OCI-LY1 (cell line): ENCODE measurements at regions not wholly inside any gene's neighbourhood (a gene's known extent, or its start where the extent isn't known, plus 50 kb on each side); places are given as distances from the start of the nearest gene placed in this dataset.

Source experiments
- H2AFZ ChIP-seq: fragments of 200-600 bp; sonication (generic), shearing (Covaris generic); 2 replicates; pipeline ENCODE4 v1.6.0; 2014; ENCODE audit warnings: antibody characterized with exemption, mild to moderate bottlenecking, low read length
- H3F3A ChIP-seq: fragments of 200-600 bp; sonication (generic), shearing (Covaris generic); 2 replicates; pipeline ENCODE4 v1.6.0; 2014; ENCODE audit warnings: mild to moderate bottlenecking, antibody characterized with exemption, low read length, moderate library complexity; ENCODE audit not compliant: insufficient read depth
- H3K27ac ChIP-seq: fragments of 200-600 bp; sonication (generic); 2 replicates; pipeline ENCODE4 v1.5.1; 2014; ENCODE audit warnings: low read length, mixed run types, mild to moderate bottlenecking, low read depth; ENCODE audit not compliant: poor library complexity, severe bottlenecking
- H3K27me3 ChIP-seq: fragments of 200-600 bp; sonication (generic); 2 replicates; pipeline ENCODE4 v1.6.0; 2014; ENCODE audit warnings: antibody characterized with exemption, mild to moderate bottlenecking, low read length, moderate library complexity; ENCODE audit not compliant: insufficient read depth
- H3K36me3 ChIP-seq: fragments of 200-600 bp; sonication (generic); 2 replicates; pipeline ENCODE4 v1.6.1; 2014; ENCODE audit warnings: mild to moderate bottlenecking, antibody characterized with exemption, low read length, moderate library complexity, mixed read lengths; ENCODE audit not compliant: insufficient read depth
- H3K4me1 ChIP-seq: fragments of 200-600 bp; sonication (generic); 2 replicates; pipeline ENCODE4 v1.5.1; 2014; ENCODE audit warnings: mild to moderate bottlenecking, low read length, moderate library complexity; ENCODE audit not compliant: insufficient read depth, severe bottlenecking
- H3K4me2 ChIP-seq: fragments of 200-600 bp; sonication (generic), shearing (Covaris generic); 2 replicates; pipeline ENCODE4 v1.6.1; 2014; ENCODE audit warnings: low read length
- H3K4me3 ChIP-seq: fragments of 200-600 bp; sonication (generic); 2 replicates; pipeline ENCODE4 v1.5.1; 2014; ENCODE audit warnings: low read length, low read depth, mild to moderate bottlenecking, mixed read lengths; ENCODE audit not compliant: poor library complexity, severe bottlenecking
- H3K79me2 ChIP-seq: fragments of 200-600 bp; shearing (Covaris generic); 2 replicates; pipeline ENCODE4 v1.6.1; 2016; ENCODE audit warnings: mixed run types, low read length, mixed read lengths; ENCODE audit not compliant: insufficient read depth
- H3K9ac ChIP-seq: fragments of 200-600 bp; sonication (generic), shearing (Covaris generic); 2 replicates; pipeline ENCODE4 v1.6.1; 2014; ENCODE audit warnings: mild to moderate bottlenecking, low read length, mixed read lengths
- H3K9me2 ChIP-seq: fragments of 200-600 bp; sonication (generic), shearing (Covaris generic); 2 replicates; pipeline ENCODE4 v1.6.1; 2014; ENCODE audit warnings: low read depth, mild to moderate bottlenecking, low read length, mixed read lengths
- H3K9me3 ChIP-seq: fragments of 200-600 bp; shearing (Covaris generic); 2 replicates; pipeline ENCODE4 v1.6.1; 2014; ENCODE audit warnings: low read length, mixed read lengths
- H4K20me1 ChIP-seq: fragments of 200-600 bp; sonication (generic), shearing (Covaris generic); 2 replicates; pipeline ENCODE4 v1.6.0; 2016; ENCODE audit warnings: mild to moderate bottlenecking, low read length; ENCODE audit not compliant: insufficient read depth
- CTCF ChIP-seq: fragments of 200-600 bp; sonication (generic), shearing (Covaris generic); IDR thresholded peaks from 2 replicates; pipeline ENCODE4 v1.5.1; 2017; ENCODE audit warnings: mild to moderate bottlenecking, antibody characterized with exemption, low read length, moderate library complexity, mixed read lengths
- EZH2 ChIP-seq: fragments of 200-600 bp; sonication (generic), shearing (Covaris generic); IDR thresholded peaks from 2 replicates; pipeline ENCODE4 v1.8.0; 2017; ENCODE audit warnings: borderline replicate concordance, mixed run types, mild to moderate bottlenecking, antibody characterized with exemption, low read length, moderate library complexity, mixed read lengths

GRCh38 chr2:217639481-217639880 lies 363.3 kb downstream of the TNS1 start:
- Histone ChIP-seq H2AFZ (no peak overlapping the region), H4K20me1 (no peaks in the 10 kb centered on the region), H3K36me3 (no peaks in the 10 kb centered on the region), H3K27ac (no peak overlapping the region), H3K79me2 (no peaks in the 10 kb centered on the region), H3K9me2 (no peaks in the 10 kb centered on the region), H3K4me1 (no peaks in the 10 kb centered on the region), H3K4me2 (no peak overlapping the region), H3K9ac (no peak overlapping the region), H3K27me3 (no peaks in the 10 kb centered on the region), H3K9me3 (no peaks in the 10 kb centered on the region), H3K4me3 (no peak overlapping the region), H3F3A (no peaks in the 10 kb centered on the region)
- TF ChIP-seq CTCF (no peak), EZH2 (no peak)

DNA sequence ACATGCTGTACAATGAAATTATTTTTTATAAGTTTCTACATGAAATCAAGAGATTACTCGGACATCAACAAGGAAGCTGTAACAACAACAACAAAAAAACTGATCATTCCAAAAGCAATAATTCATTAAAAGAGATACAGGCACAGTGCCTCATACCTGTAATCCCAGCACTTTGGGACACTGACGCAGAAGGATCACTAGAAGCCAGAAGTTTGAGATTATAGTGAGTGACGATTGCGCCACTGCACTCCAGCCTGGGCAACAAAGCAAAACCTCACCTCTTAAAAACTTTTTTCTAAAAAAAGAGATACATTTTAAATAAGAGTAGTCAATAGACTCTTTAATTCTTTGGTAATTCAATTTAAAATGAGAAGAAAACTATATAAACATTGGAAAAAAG lies 364.3 kb downstream of the TNS1 start:
- no peak for TF ChIP-seq CTCF
- no peak for TF ChIP-seq EZH2
- Histone ChIP-seq H3K27me3 (no peaks in the 10 kb centered on the region), H3K36me3 (no peaks in the 10 kb centered on the region), H3K9me2 (no peaks in the 10 kb centered on the region), H3K79me2 (no peaks in the 10 kb centered on the region), H3K9ac (no peak overlapping the region), H3K4me3 (no peak overlapping the region), H3K4me1 (no peaks in the 10 kb centered on the region), H3F3A (no peaks in the 10 kb centered on the region), H2AFZ (no peak overlapping the region), H3K4me2 (no peak overlapping the region), H3K9me3 (no peaks in the 10 kb centered on the region), H4K20me1 (no peaks in the 10 kb centered on the region), H3K27ac (no peak overlapping the region)

- Histone ChIP-seq H3K9ac (no peak overlapping the region), H3K27ac (no peak overlapping the region), H3K4me2 (no peak overlapping the region)
Measured at GRCh38 chr2:217638031-217638430, 364.8 kb downstream of the TNS1 start.

More at GRCh38 chr2:217638031-217638430, 364.8 kb downstream of the TNS1 start:
- no peaks in the 10 kb centered on the region for H3K9me2 ChIP-seq
- H3K9me3 ChIP-seq, result no peaks in the 10 kb centered on the region
- H3K4me1 ChIP-seq, result no peaks in the 10 kb centered on the region
- no peak for TF ChIP-seq CTCF
- no peak for TF ChIP-seq EZH2
- H3K36me3 ChIP-seq, result no peaks in the 10 kb centered on the region
- H2AFZ ChIP-seq, result no peak overlapping the region
- H3F3A ChIP-seq, result no peaks in the 10 kb centered on the region
- H3K4me3 ChIP-seq, result no peak overlapping the region
- no peaks in the 10 kb centered on the region for H3K79me2 ChIP-seq
- H4K20me1 ChIP-seq, result no peaks in the 10 kb centered on the region
- H3K27me3 ChIP-seq, result no peaks in the 10 kb centered on the region
